Muscle of leg (tissue), 3 donors: ENCODE measurements at regions not wholly inside any gene's neighbourhood (a gene's known extent, or its start where the extent isn't known, plus 50 kb on each side); places are given as distances from the start of the nearest gene placed in this dataset.

Source experiments
- DNase-seq: peaks from one replicate; pipeline ENCODE4 v3.0.0; 2013
- H3K27ac ChIP-seq: one replicate; pipeline ENCODE4 v1.5.1; 2013; ENCODE audit warnings: mild to moderate bottlenecking, low read length, control low read depth
- H3K27me3 ChIP-seq: one replicate; pipeline ENCODE4 v1.6.1; 2013; ENCODE audit warnings: low read length; ENCODE audit not compliant: control insufficient read depth, insufficient read depth
- H3K36me3 ChIP-seq: one replicate; pipeline ENCODE4 v1.6.1; 2013; ENCODE audit warnings: low read length; ENCODE audit not compliant: control insufficient read depth, insufficient read depth
- H3K4me1 ChIP-seq: one replicate; pipeline ENCODE4 v1.6.1; 2013; ENCODE audit warnings: low read length; ENCODE audit not compliant: control insufficient read depth, insufficient read depth
- H3K4me3 ChIP-seq: one replicate; pipeline ENCODE4 v1.5.1; 2013; ENCODE audit warnings: low read length, control low read depth
- H3K9me3 ChIP-seq: replicated peaks from 2 replicates; pipeline ENCODE4 v1.6.1; 2013; ENCODE audit warnings: low read depth, low read length; ENCODE audit not compliant: control insufficient read depth
- whole genome bisulfite sequencing: methylation state at CpG from one replicate; pipeline ENCODE4 v1.1.5; 2013; ENCODE audit warnings: missing lambda C conversion rate; ENCODE audit not compliant: insufficient coverage; 5-methylcytosine and 5-hydroxymethylcytosine counted together

GRCh38 chr13:40464337-40465014 is 202.0 kb downstream of the FOXO1 start:
- 80% methylated on average over 8 of the region's 12 CpGs for WGBS
- no peaks in the 10 kb centered on the region for H3K27me3 ChIP-seq
- H3K36me3 ChIP-seq = no peaks in the 10 kb centered on the region
- H3K4me3 ChIP-seq = no peak overlapping the region
- DNase-seq = peak; percentile 47
- no peaks in the 10 kb centered on the region for H3K9me3 ChIP-seq
- no peak overlapping the region for H3K27ac ChIP-seq
- peaks cover 9% of the 10 kb centered on the region for H3K4me1 ChIP-seq

GRCh38 chr13:40465015-40465390 is 201.4 kb downstream of the FOXO1 start:
- H3K4me3 ChIP-seq = no peak overlapping the region
- H3K36me3 ChIP-seq = no peaks in the 10 kb centered on the region
- H3K4me1 ChIP-seq = peaks cover 14% of the 10 kb centered on the region
- no peak overlapping the region for H3K27ac ChIP-seq
- no peak for DNase-seq
- no peaks in the 10 kb centered on the region for H3K27me3 ChIP-seq
- 83% methylated on average over 3 of the region's 3 CpGs for WGBS
- no peaks in the 10 kb centered on the region for H3K9me3 ChIP-seq

- Histone ChIP-seq H3K4me3 (no peak overlapping the region), H3K27ac (no peak overlapping the region), H3K4me1 (peaks cover 27% of the 10 kb centered on the region), H3K27me3 (no peaks in the 10 kb centered on the region), H3K9me3 (no peaks in the 10 kb centered on the region), H3K36me3 (no peaks in the 10 kb centered on the region)
- WGBS = 100% methylated on average over 3 of the region's 6 CpGs
- peak; percentile 42 for DNase-seq
Observed at GRCh38 chr13:40466272-40466671, 200.2 kb downstream of the FOXO1 start.

GRCh38 chr13:40468227-40468838 is 198.1 kb downstream of the FOXO1 start:
- Histone ChIP-seq H3K27ac (no peak overlapping the region), H3K9me3 (no peaks in the 10 kb centered on the region), H3K27me3 (no peaks in the 10 kb centered on the region), H3K4me3 (no peak overlapping the region), H3K4me1 (peaks cover 28% of the 10 kb centered on the region), H3K36me3 (no peaks in the 10 kb centered on the region)
- DNase-seq = no peak
- WGBS = 97% methylated on average over 2 of the region's 2 CpGs

GRCh38 chr13:40469581-40470310 is 196.7 kb downstream of the FOXO1 start:
- WGBS = 89% methylated on average over 9 of the region's 12 CpGs
- H3K9me3 ChIP-seq = no peaks in the 10 kb centered on the region
- no peak overlapping the region for H3K4me3 ChIP-seq
- DNase-seq = no peak
- no peaks in the 10 kb centered on the region for H3K27me3 ChIP-seq
- peak overlapping the region; percentile 76 for H3K27ac ChIP-seq
- H3K4me1 ChIP-seq = peaks cover 26% of the 10 kb centered on the region
- H3K36me3 ChIP-seq = no peaks in the 10 kb centered on the region

GRCh38 chr13:40470660-40471059 is 195.8 kb downstream of the FOXO1 start:
- H3K27ac ChIP-seq = peak overlapping the region; percentile 76
- peaks cover 19% of the 10 kb centered on the region for H3K4me1 ChIP-seq
- H3K27me3 ChIP-seq = no peaks in the 10 kb centered on the region
- H3K9me3 ChIP-seq = no peaks in the 10 kb centered on the region
- no CpG with 5 or more reads among the region's 4 CpGs for WGBS
- no peaks in the 10 kb centered on the region for H3K36me3 ChIP-seq
- DNase-seq = peak; percentile 96
- H3K4me3 ChIP-seq = no peak overlapping the region

- no peak overlapping the region for H3K4me3 ChIP-seq
- DNase-seq = peak; percentile 63
- H3K27ac ChIP-seq = peak overlapping the region; percentile 69
- WGBS = 50% methylated on average over 1 of the region's 5 CpGs
- H3K36me3 ChIP-seq = no peaks in the 10 kb centered on the region
- H3K27me3 ChIP-seq = no peaks in the 10 kb centered on the region
- peaks cover 19% of the 10 kb centered on the region for H3K4me1 ChIP-seq
- no peaks in the 10 kb centered on the region for H3K9me3 ChIP-seq
Observed at GRCh38 chr13:40471076-40471475, 195.4 kb downstream of the FOXO1 start.

- Histone ChIP-seq H3K27ac (no peak overlapping the region), H3K27me3 (no peaks in the 10 kb centered on the region), H3K4me3 (no peak overlapping the region), H3K4me1 (peaks cover 24% of the 10 kb centered on the region), H3K9me3 (no peaks in the 10 kb centered on the region), H3K36me3 (no peaks in the 10 kb centered on the region)
- 93% methylated on average over 6 of the region's 10 CpGs for WGBS
- DNase-seq = no peak
Observed at GRCh38 chr13:40471911-40472310, 194.5 kb downstream of the FOXO1 start.

GRCh38 chr13:40472427-40473220 is 193.8 kb downstream of the FOXO1 start:
- 96% methylated on average over 4 of the region's 8 CpGs for WGBS
- no peak overlapping the region for H3K4me3 ChIP-seq
- peaks cover 28% of the 10 kb centered on the region for H3K4me1 ChIP-seq
- no peaks in the 10 kb centered on the region for H3K36me3 ChIP-seq
- no peaks in the 10 kb centered on the region for H3K9me3 ChIP-seq
- no peak for DNase-seq
- no peaks in the 10 kb centered on the region for H3K27me3 ChIP-seq
- no peak overlapping the region for H3K27ac ChIP-seq

- Histone ChIP-seq H3K36me3 (no peaks in the 10 kb centered on the region), H3K27ac (no peak overlapping the region), H3K27me3 (no peaks in the 10 kb centered on the region), H3K4me1 (peaks cover 31% of the 10 kb centered on the region), H3K4me3 (no peak overlapping the region), H3K9me3 (no peaks in the 10 kb centered on the region)
- DNase-seq = no peak
- WGBS = 74% methylated on average over 3 of the region's 3 CpGs
Observed at GRCh38 chr13:40475617-40476016, 190.8 kb downstream of the FOXO1 start.
